ENCODE measurements at regions not wholly inside any gene's neighbourhood (a gene's known extent, or its start where the extent isn't known, plus 50 kb on each side); places are given as distances from the start of the nearest gene placed in this dataset.
A peak's percentile ranks its signal among the peaks of the same experiment; 100 is the strongest.

GRCh38 chr7:157061979-157062378, 51.5 kb upstream of the MNX1 start:
- no peak overlapping the region for H3K4me3 ChIP-seq (ENCODE audit: low read depth in 1 of 3, low read length in 3 of 3)
- peaks cover 0 to 10% (median 3%) of the 10 kb centered on the region in 3 donors for H3K27me3 ChIP-seq (ENCODE audit: control insufficient read depth in 3 of 3, insufficient read depth in 3 of 3, low read length in 3 of 3)
- H3K27ac ChIP-seq (ENCODE audit: low read depth in 1 of 3, low read length in 2 of 3), result no peak overlapping the region
- H3K4me1 ChIP-seq (ENCODE audit: control insufficient read depth in 3 of 3, insufficient read depth in 2 of 3, low read depth in 1 of 3, low read length in 2 of 3), result no peaks in the 10 kb centered on the region
- DNase-seq (no peak), FAIRE-seq (no peak)
- 87 to 91% (median 87%) methylated on average over 3 of the region's 3 CpGs for WGBS, 3 donors
- H3K36me3 ChIP-seq (ENCODE audit: control insufficient read depth in 3 of 3, insufficient read depth in 2 of 3, low read depth in 1 of 3, low read length in 3 of 3), result no peaks in the 10 kb centered on the region
- peaks cover 0 to 12% of the 10 kb centered on the region in 2 donors for H3K9me3 ChIP-seq (ENCODE audit: control insufficient read depth in 2 of 2, insufficient read depth in 1 of 2, low read depth in 1 of 2, low read length in 1 of 2)

- DNase-seq (no peak), FAIRE-seq (no peak)
- Histone ChIP-seq H3K4me1 (ENCODE audit: control insufficient read depth in 3 of 3, insufficient read depth in 2 of 3, low read depth in 1 of 3, low read length in 2 of 3) (no peaks in the 10 kb centered on the region), H3K9me3 (ENCODE audit: control insufficient read depth in 2 of 2, insufficient read depth in 1 of 2, low read depth in 1 of 2, low read length in 1 of 2) (peaks cover 0 to 12% of the 10 kb centered on the region in 2 donors), H3K36me3 (ENCODE audit: control insufficient read depth in 3 of 3, insufficient read depth in 2 of 3, low read depth in 1 of 3, low read length in 3 of 3) (no peaks in the 10 kb centered on the region), H3K4me3 (ENCODE audit: low read depth in 1 of 3, low read length in 3 of 3) (no peak overlapping the region), H3K27ac (ENCODE audit: low read depth in 1 of 3, low read length in 2 of 3) (no peak overlapping the region), H3K27me3 (ENCODE audit: control insufficient read depth in 3 of 3, insufficient read depth in 3 of 3, low read length in 3 of 3) (peaks cover 0 to 1% (median 0%) of the 10 kb centered on the region in 3 donors)
- 80 to 83% (median 83%) methylated on average over 7 of the region's 7 CpGs for WGBS, 3 donors
Observed at GRCh38 chr7:157065046-157065445, 54.6 kb upstream of the MNX1 start.

GRCh38 chr7:157072361-157072760, 61.9 kb upstream of the MNX1 start:
- 94 to 95% (median 95%) methylated on average over 5 of the region's 5 CpGs for WGBS, 3 donors
- H3K27ac ChIP-seq (ENCODE audit: low read depth in 1 of 3, low read length in 2 of 3), result no peak overlapping the region
- peaks cover 0 to 7% of the 10 kb centered on the region in 2 donors for H3K9me3 ChIP-seq (ENCODE audit: control insufficient read depth in 2 of 2, insufficient read depth in 1 of 2, low read depth in 1 of 2, low read length in 1 of 2)
- FAIRE-seq (no peak), DNase-seq (no peak)
- no peaks in the 10 kb centered on the region for H3K4me1 ChIP-seq (ENCODE audit: control insufficient read depth in 3 of 3, insufficient read depth in 2 of 3, low read depth in 1 of 3, low read length in 2 of 3)
- no peak overlapping the region for H3K4me3 ChIP-seq (ENCODE audit: low read depth in 1 of 3, low read length in 3 of 3)
- H3K27me3 ChIP-seq (ENCODE audit: control insufficient read depth in 3 of 3, insufficient read depth in 3 of 3, low read length in 3 of 3), result peaks cover 0 to 24% (median 15%) of the 10 kb centered on the region in 3 donors
- H3K36me3 ChIP-seq (ENCODE audit: control insufficient read depth in 3 of 3, insufficient read depth in 2 of 3, low read depth in 1 of 3, low read length in 3 of 3), result no peaks in the 10 kb centered on the region

GRCh38 chr7:157073335-157073734, 62.9 kb upstream of the MNX1 start:
- no peak for FAIRE-seq
- WGBS, 3 donors, result 53 to 67% (median 64%) methylated on average over 3 of the region's 3 CpGs

GRCh38 chr7:157073949-157074624, 63.6 kb upstream of the MNX1 start:
- no peak for DNase-seq
- no peaks in the 10 kb centered on the region for H3K36me3 ChIP-seq (ENCODE audit: control insufficient read depth in 3 of 3, insufficient read depth in 2 of 3, low read depth in 1 of 3, low read length in 3 of 3)
- WGBS, 3 donors, result 90 to 94% (median 92%) methylated on average over 7 of the region's 7 CpGs
- H3K4me1 ChIP-seq (ENCODE audit: control insufficient read depth in 3 of 3, insufficient read depth in 2 of 3, low read depth in 1 of 3, low read length in 2 of 3), result no peaks in the 10 kb centered on the region
- no peak for FAIRE-seq
- H3K27me3 ChIP-seq (ENCODE audit: control insufficient read depth in 3 of 3, insufficient read depth in 3 of 3, low read length in 3 of 3), result peaks cover 0 to 34% (median 21%) of the 10 kb centered on the region in 3 donors
- no peak overlapping the region for H3K4me3 ChIP-seq (ENCODE audit: low read depth in 1 of 3, low read length in 3 of 3)
- peaks cover 0 to 7% of the 10 kb centered on the region in 2 donors for H3K9me3 ChIP-seq (ENCODE audit: control insufficient read depth in 2 of 2, insufficient read depth in 1 of 2, low read depth in 1 of 2, low read length in 1 of 2)
- no peak overlapping the region for H3K27ac ChIP-seq (ENCODE audit: low read depth in 1 of 3, low read length in 2 of 3)

More at GRCh38 chr7:157073335-157073734, 62.9 kb upstream of the MNX1 start:
- H3K4me1 ChIP-seq (ENCODE audit: control insufficient read depth in 3 of 3, insufficient read depth in 2 of 3, low read depth in 1 of 3, low read length in 2 of 3), result no peaks in the 10 kb centered on the region
- H3K27ac ChIP-seq (ENCODE audit: low read depth in 1 of 3, low read length in 2 of 3), result no peak overlapping the region
- H3K4me3 ChIP-seq (ENCODE audit: low read depth in 1 of 3, low read length in 3 of 3), result no peak overlapping the region
- DNase-seq, result no peak
- H3K27me3 ChIP-seq (ENCODE audit: control insufficient read depth in 3 of 3, insufficient read depth in 3 of 3, low read length in 3 of 3), result peaks cover 0 to 31% (median 18%) of the 10 kb centered on the region in 3 donors
- H3K36me3 ChIP-seq (ENCODE audit: control insufficient read depth in 3 of 3, insufficient read depth in 2 of 3, low read depth in 1 of 3, low read length in 3 of 3), result no peaks in the 10 kb centered on the region
- H3K9me3 ChIP-seq (ENCODE audit: control insufficient read depth in 2 of 2, insufficient read depth in 1 of 2, low read depth in 1 of 2, low read length in 1 of 2), result peaks cover 0 to 7% of the 10 kb centered on the region in 2 donors

- H3K27ac ChIP-seq (ENCODE audit: low read depth in 1 of 3, low read length in 2 of 3), result no peak overlapping the region
- no peaks in the 10 kb centered on the region for H3K36me3 ChIP-seq (ENCODE audit: control insufficient read depth in 3 of 3, insufficient read depth in 2 of 3, low read depth in 1 of 3, low read length in 3 of 3)
- H3K27me3 ChIP-seq (ENCODE audit: control insufficient read depth in 3 of 3, insufficient read depth in 3 of 3, low read length in 3 of 3), result peaks cover 0 to 38% (median 24%) of the 10 kb centered on the region in 3 donors
- 75 to 86% (median 79%) methylated on average over 6 of the region's 6 CpGs for WGBS, 3 donors
- H3K9me3 ChIP-seq (ENCODE audit: control insufficient read depth in 2 of 2, insufficient read depth in 1 of 2, low read depth in 1 of 2, low read length in 1 of 2), result peaks cover 0 to 7% of the 10 kb centered on the region in 2 donors
- DNase-seq (no peak), FAIRE-seq (no peak)
- no peaks in the 10 kb centered on the region for H3K4me1 ChIP-seq (ENCODE audit: control insufficient read depth in 3 of 3, insufficient read depth in 2 of 3, low read depth in 1 of 3, low read length in 2 of 3)
- H3K4me3 ChIP-seq (ENCODE audit: low read depth in 1 of 3, low read length in 3 of 3), result no peak overlapping the region
Observed at GRCh38 chr7:157076466-157076865, 62.3 kb upstream of the UBE3C start.

GRCh38 chr7:157077021-157077420, 61.7 kb upstream of the UBE3C start:
- WGBS, 3 donors, result 79 to 86% (median 85%) methylated on average over 11 of the region's 11 CpGs
- Histone ChIP-seq H3K27ac (ENCODE audit: low read depth in 1 of 3, low read length in 2 of 3) (no peak overlapping the region), H3K4me1 (ENCODE audit: control insufficient read depth in 3 of 3, insufficient read depth in 2 of 3, low read depth in 1 of 3, low read length in 2 of 3) (no peaks in the 10 kb centered on the region), H3K36me3 (ENCODE audit: control insufficient read depth in 3 of 3, insufficient read depth in 2 of 3, low read depth in 1 of 3, low read length in 3 of 3) (no peaks in the 10 kb centered on the region), H3K27me3 (ENCODE audit: control insufficient read depth in 3 of 3, insufficient read depth in 3 of 3, low read length in 3 of 3) (peaks cover 0 to 38% (median 23%) of the 10 kb centered on the region in 3 donors), H3K4me3 (ENCODE audit: low read depth in 1 of 3, low read length in 3 of 3) (no peak overlapping the region), H3K9me3 (ENCODE audit: control insufficient read depth in 2 of 2, insufficient read depth in 1 of 2, low read depth in 1 of 2, low read length in 1 of 2) (peaks cover 0 to 3% of the 10 kb centered on the region in 2 donors)
- DNase-seq, result no peak
- FAIRE-seq, result no peak

GRCh38 chr7:157077986-157078644, 60.6 kb upstream of the UBE3C start:
- WGBS, 3 donors, result 10 to 20% (median 11%) methylated on average over 39 to 44 of the region's 44 CpGs
- DNase-seq, result peak in 1 of 2 donors; percentile 7
- Histone ChIP-seq H3K9me3 (ENCODE audit: control insufficient read depth in 2 of 2, insufficient read depth in 1 of 2, low read depth in 1 of 2, low read length in 1 of 2) (peaks cover 0 to 4% of the 10 kb centered on the region in 2 donors), H3K4me3 (ENCODE audit: low read depth in 1 of 3, low read length in 3 of 3) (no peak overlapping the region), H3K36me3 (ENCODE audit: control insufficient read depth in 3 of 3, insufficient read depth in 2 of 3, low read depth in 1 of 3, low read length in 3 of 3) (no peaks in the 10 kb centered on the region), H3K27ac (ENCODE audit: low read depth in 1 of 3, low read length in 2 of 3) (no peak overlapping the region), H3K27me3 (ENCODE audit: control insufficient read depth in 3 of 3, insufficient read depth in 3 of 3, low read length in 3 of 3) (peaks cover 0 to 38% (median 21%) of the 10 kb centered on the region in 3 donors), H3K4me1 (ENCODE audit: control insufficient read depth in 3 of 3, insufficient read depth in 2 of 3, low read depth in 1 of 3, low read length in 2 of 3) (no peaks in the 10 kb centered on the region)
- no peak for FAIRE-seq

Data from small intestine (tissue), 7 donors.